GM21367 (cell line): ENCODE measurements at regions not wholly inside any gene's neighbourhood (a gene's known extent, or its start where the extent isn't known, plus 50 kb on each side); places are given as distances from the start of the nearest gene placed in this dataset.
"Not testable (repeated sequence)": the region's sequence is repeated elsewhere in the genome, so short reads cannot be mapped to it uniquely, and the experiment has no call there.

Source experiments
- ATAC-seq: cut with Tn5 transposase; IDR thresholded peaks from one replicate; pipeline ENCODE4 v1.9.1; 2021; ENCODE audit not compliant: unreplicated experiment

GRCh38 chr4:155592179-155592937, 74.3 kb upstream of the GUCY1A1 start:
- ATAC-seq = no peak

- no peak for ATAC-seq
Observed at GRCh38 chr4:155591738-155592143, 74.9 kb upstream of the GUCY1A1 start.

GRCh38 chr4:155590796-155591585, 75.7 kb upstream of the GUCY1A1 start:
- ATAC-seq = no peak

GRCh38 chr4:155588437-155588836, 78.2 kb upstream of the GUCY1A1 start:
- no peak for ATAC-seq

- ATAC-seq = no peak
Observed at GRCh38 chr4:155587766-155588165, 78.9 kb upstream of the GUCY1A1 start.

GRCh38 chr4:155582971-155583437, 83.6 kb upstream of the GUCY1A1 start:
- no peak for ATAC-seq

GRCh38 chr4:155582041-155582440, 84.6 kb upstream of the GUCY1A1 start:
- no peak for ATAC-seq

GRCh38 chr4:155578726-155579370, 87.8 kb upstream of the GUCY1A1 start:
- no peak for ATAC-seq

GRCh38 chr4:155578219-155578618, 88.4 kb upstream of the GUCY1A1 start:
- no peak for ATAC-seq

GRCh38 chr4:155574329-155574728, 92.3 kb upstream of the GUCY1A1 start:
- not testable (repeated sequence) for ATAC-seq

- no peak for ATAC-seq
Observed at GRCh38 chr4:155573126-155573525, 93.5 kb upstream of the GUCY1A1 start.

- no peak for ATAC-seq
Observed at GRCh38 chr4:155572106-155572703, 94.4 kb upstream of the GUCY1A1 start.

GRCh38 chr4:155571184-155571944, 95.3 kb upstream of the GUCY1A1 start:
- ATAC-seq = no peak

- no peak for ATAC-seq
Observed at GRCh38 chr4:155570661-155571060, 96.0 kb upstream of the GUCY1A1 start.

GRCh38 chr4:155569960-155570515, 96.6 kb upstream of the GUCY1A1 start:
- ATAC-seq = no peak

GRCh38 chr4:155569471-155569870, 97.2 kb upstream of the GUCY1A1 start:
- ATAC-seq = no peak

- no peak for ATAC-seq
Observed at GRCh38 chr4:155568641-155569220, 97.9 kb upstream of the GUCY1A1 start.

GRCh38 chr4:155566354-155566753, 100.3 kb upstream of the GUCY1A1 start:
- no peak for ATAC-seq

- no peak for ATAC-seq
Observed at GRCh38 chr4:155565776-155566175, 100.9 kb upstream of the GUCY1A1 start.

GRCh38 chr4:155565330-155565729, 101.3 kb upstream of the GUCY1A1 start:
- no peak for ATAC-seq
